ENCODE measurements at regions not wholly inside any gene's neighbourhood (a gene's known extent, or its start where the extent isn't known, plus 50 kb on each side); places are given as distances from the start of the nearest gene placed in this dataset.
A peak's percentile ranks its signal among the peaks of the same experiment; 100 is the strongest.

DNA sequence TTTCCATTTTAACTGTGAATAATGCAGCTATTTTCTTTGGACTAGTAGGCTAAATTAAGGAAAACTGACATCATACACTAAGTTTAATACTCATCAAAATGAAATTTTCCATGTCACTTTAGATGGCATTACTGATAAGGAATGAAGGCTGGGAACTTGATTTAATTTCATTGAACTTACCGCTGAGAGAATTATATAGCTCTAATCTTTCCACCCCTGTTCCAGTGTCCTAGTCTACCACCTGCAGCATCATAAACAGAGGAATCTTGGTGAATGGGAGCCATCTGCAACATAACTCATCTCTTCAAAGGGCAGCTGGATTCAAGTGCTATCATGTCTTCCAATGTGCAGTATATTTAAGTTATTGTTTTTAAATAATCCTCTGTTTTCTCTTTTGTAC is 1395.2 kb downstream of the EPHA7 start:
- no peak overlapping the region for H3K27ac Mint-ChIP-seq
- ChIA-PET CTCF (ENCODE audit: partially characterized antibody) (no interaction called here), POLR2A (ENCODE audit: partially characterized antibody) (no interaction called here)
- DNase-seq, result no peak
- no peaks in the 10 kb centered on the region for H3K4me1 Mint-ChIP-seq
- peaks cover 0 to 4% (median under 1%) of the 10 kb centered on the region in 8 donors for H3K9me3 Mint-ChIP-seq
- Histone ChIP-seq H3K9me3 (ENCODE audit: control insufficient read depth in 1 of 2, low read length in 2 of 2) (no peaks in the 10 kb centered on the region), H3K4me3 (ENCODE audit: low read length in 2 of 2) (no peak overlapping the region), H3K27me3 (ENCODE audit: insufficient read depth, low read length) (no peaks in the 10 kb centered on the region), H3K27ac (ENCODE audit: low read depth, low read length) (no peak overlapping the region), H3K36me3 (ENCODE audit: insufficient read depth, low read length) (no peaks in the 10 kb centered on the region), H3K4me1 (ENCODE audit: insufficient read depth, low read length) (no peaks in the 10 kb centered on the region)
- no peak overlapping the region for H3K4me3 Mint-ChIP-seq
- intact Hi-C loops (cut with micrococcal nuclease), result no loop called here
- no peaks in the 10 kb centered on the region for H3K27me3 Mint-ChIP-seq
- no peaks in the 10 kb centered on the region for H3K36me3 Mint-ChIP-seq

DNA sequence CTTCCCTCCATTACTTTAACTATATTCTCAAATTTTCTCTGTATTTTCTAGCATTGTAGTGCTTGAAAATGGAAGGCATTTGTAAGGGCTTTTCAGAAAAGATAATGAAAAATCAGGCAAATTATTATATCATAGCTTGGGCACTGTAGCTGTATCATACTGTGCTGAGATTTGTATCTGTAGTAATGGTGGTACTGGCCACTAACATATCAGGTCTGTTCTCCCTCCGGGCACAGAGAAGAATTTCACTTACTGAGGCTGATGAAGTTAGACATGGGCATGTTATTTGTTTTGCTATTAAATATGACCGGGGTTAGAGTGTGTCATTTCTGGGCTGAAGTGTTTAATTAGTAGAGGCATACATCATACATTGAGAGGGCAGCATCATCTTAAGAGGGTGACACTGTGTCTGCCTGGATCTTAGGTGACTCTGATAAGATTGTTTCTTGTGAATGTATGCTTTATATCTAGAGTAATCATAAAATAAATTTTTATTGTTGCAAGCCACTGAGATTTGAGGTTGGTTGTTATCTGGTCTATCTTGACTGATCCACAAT is 1395.9 kb downstream of the EPHA7 start:
- Mint-ChIP-seq H3K4me3 (no peak overlapping the region), H3K27ac (no peak overlapping the region), H3K36me3 (no peaks in the 10 kb centered on the region), H3K4me1 (no peaks in the 10 kb centered on the region), H3K9me3 (peaks cover 0 to 4% (median 0%) of the 10 kb centered on the region in 8 donors), H3K27me3 (no peaks in the 10 kb centered on the region)
- no peaks in the 10 kb centered on the region for H3K9me3 ChIP-seq (ENCODE audit: control insufficient read depth in 1 of 2, low read length in 2 of 2)
- POLR2A ChIA-PET (ENCODE audit: partially characterized antibody), result no interaction called here
- no peaks in the 10 kb centered on the region for H3K27me3 ChIP-seq (ENCODE audit: insufficient read depth, low read length)
- H3K27ac ChIP-seq (ENCODE audit: low read depth, low read length), result no peak overlapping the region
- H3K4me1 ChIP-seq (ENCODE audit: insufficient read depth, low read length), result no peaks in the 10 kb centered on the region
- no peak for DNase-seq
- intact Hi-C loops (cut with micrococcal nuclease), result no loop called here
- no peak overlapping the region for H3K4me3 ChIP-seq (ENCODE audit: low read length in 2 of 2)
- H3K36me3 ChIP-seq (ENCODE audit: insufficient read depth, low read length), result no peaks in the 10 kb centered on the region
- CTCF ChIA-PET (ENCODE audit: partially characterized antibody), result no interaction called here

DNA sequence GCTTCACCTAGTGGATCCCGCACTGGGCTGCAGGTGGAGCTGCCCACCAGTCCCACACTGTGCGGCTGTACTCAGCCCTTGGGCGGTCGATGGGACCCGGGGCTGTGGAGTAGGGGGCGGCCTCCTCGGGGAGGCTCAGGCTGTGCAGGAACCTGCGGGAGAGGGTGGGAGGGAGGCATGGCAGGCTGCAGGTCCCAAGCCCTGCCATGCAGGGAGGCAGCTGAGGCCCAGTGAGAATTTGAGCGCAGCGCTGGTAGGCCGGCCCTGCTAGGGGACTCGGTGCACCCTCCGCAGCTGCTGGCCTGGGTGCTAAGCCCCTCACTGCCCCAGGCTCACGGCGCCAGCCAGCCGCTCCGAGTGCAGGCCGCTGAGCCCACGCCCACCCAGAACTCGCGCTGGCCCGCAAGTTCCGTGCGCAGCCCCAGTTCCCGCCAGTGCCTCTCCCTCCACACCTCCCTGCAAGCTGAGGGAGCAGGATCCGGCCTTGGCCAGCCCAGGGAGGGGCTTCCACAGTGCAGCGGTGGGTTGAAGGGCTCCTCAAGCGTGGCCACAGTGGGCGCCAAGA is 1407.6 kb downstream of the EPHA7 start:
- intact Hi-C loops (cut with micrococcal nuclease), result no loop called here
- ChIA-PET POLR2A (ENCODE audit: partially characterized antibody) (no interaction called here), CTCF (ENCODE audit: partially characterized antibody) (no interaction called here)
- no peaks in the 10 kb centered on the region for H3K27me3 ChIP-seq (ENCODE audit: insufficient read depth, low read length)
- H3K9me3 ChIP-seq (ENCODE audit: control insufficient read depth in 1 of 2, low read length in 2 of 2), result no peaks in the 10 kb centered on the region
- H3K4me1 ChIP-seq (ENCODE audit: insufficient read depth, low read length), result no peaks in the 10 kb centered on the region
- DNase-seq, result peak in 1 of 5 donors; percentile 22
- Mint-ChIP-seq H3K4me3 (no peak overlapping the region), H3K27ac (no peak overlapping the region), H3K36me3 (no peaks in the 10 kb centered on the region), H3K27me3 (no peaks in the 10 kb centered on the region), H3K4me1 (no peaks in the 10 kb centered on the region), H3K9me3 (peaks cover 0 to 18% (median 9%) of the 10 kb centered on the region in 8 donors)
- no peaks in the 10 kb centered on the region for H3K36me3 ChIP-seq (ENCODE audit: insufficient read depth, low read length)
- no peak overlapping the region for H3K4me3 ChIP-seq (ENCODE audit: low read length in 2 of 2)
- no peak overlapping the region for H3K27ac ChIP-seq (ENCODE audit: low read depth, low read length)

DNA sequence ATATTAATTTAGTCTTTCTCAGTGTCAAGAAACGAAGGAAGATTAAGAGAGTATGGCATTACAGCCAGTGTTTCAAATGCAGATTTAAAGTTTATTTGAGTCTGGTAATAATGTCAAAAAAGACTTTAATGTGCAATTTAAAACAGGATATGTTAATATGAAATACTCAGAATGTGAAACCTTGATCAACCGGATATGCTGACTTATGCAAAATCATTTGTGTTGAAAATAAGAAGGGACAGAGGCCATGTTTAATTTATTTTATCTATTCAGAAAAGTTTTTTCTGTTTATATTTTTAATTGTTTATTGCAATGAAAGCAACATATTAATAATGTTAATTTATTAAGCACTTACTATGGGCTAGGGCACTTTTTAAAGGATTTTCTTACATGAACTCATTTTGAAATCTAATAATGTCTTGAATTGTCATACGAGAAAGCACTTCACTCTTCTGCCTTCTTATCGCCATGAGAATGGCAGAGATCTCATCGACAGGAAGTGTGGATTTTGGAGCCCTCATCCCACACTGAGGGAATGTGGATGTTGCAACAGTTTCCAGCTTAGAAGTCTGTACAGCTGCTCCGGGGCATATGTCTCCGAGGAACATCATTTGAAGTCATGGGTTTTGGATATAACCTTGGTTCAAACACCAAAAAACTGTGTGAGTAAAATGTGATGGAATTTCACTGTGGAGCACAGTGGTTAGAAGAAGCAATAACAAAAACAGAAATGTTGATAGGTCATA is 1410.4 kb downstream of the EPHA7 start:
- intact Hi-C loops (cut with micrococcal nuclease), result no loop called here
- no peaks in the 10 kb centered on the region for H3K9me3 ChIP-seq (ENCODE audit: control insufficient read depth in 1 of 2, low read length in 2 of 2)
- CTCF ChIA-PET (ENCODE audit: partially characterized antibody), result no interaction called here
- POLR2A ChIA-PET (ENCODE audit: partially characterized antibody), result no interaction called here
- no peaks in the 10 kb centered on the region for H3K4me1 ChIP-seq (ENCODE audit: insufficient read depth, low read length)
- Mint-ChIP-seq H3K4me3 (no peak overlapping the region), H3K27me3 (no peaks in the 10 kb centered on the region), H3K36me3 (no peaks in the 10 kb centered on the region), H3K27ac (no peak overlapping the region), H3K9me3 (peaks cover 0 to 14% (median 4%) of the 10 kb centered on the region in 8 donors), H3K4me1 (no peaks in the 10 kb centered on the region)
- H3K4me3 ChIP-seq (ENCODE audit: low read length in 2 of 2), result no peak overlapping the region
- H3K36me3 ChIP-seq (ENCODE audit: insufficient read depth, low read length), result no peaks in the 10 kb centered on the region
- no peak overlapping the region for H3K27ac ChIP-seq (ENCODE audit: low read depth, low read length)
- H3K27me3 ChIP-seq (ENCODE audit: insufficient read depth, low read length), result no peaks in the 10 kb centered on the region
- DNase-seq, result no peak

DNA sequence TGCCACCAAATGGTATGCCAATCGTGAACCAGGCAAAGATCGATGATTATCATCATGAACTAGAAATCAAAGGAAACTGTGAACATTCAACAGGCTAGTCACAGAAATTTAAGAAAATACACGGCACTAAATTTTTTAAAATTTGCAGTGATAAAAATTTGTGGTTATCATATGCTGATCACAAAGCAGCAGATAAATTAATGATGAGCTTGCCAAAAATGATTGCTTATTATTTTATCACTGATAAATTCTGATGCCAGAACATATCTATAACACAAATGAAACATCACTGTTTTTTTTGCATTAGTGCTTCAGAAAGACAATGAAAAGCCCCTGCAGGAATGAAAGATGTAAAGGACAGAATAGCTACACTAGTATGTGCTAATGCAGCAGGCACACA is 1413.2 kb upstream of the MAP3K7 start:
- CTCF ChIA-PET (ENCODE audit: partially characterized antibody), result no interaction called here
- POLR2A ChIA-PET (ENCODE audit: partially characterized antibody), result no interaction called here

DNA sequence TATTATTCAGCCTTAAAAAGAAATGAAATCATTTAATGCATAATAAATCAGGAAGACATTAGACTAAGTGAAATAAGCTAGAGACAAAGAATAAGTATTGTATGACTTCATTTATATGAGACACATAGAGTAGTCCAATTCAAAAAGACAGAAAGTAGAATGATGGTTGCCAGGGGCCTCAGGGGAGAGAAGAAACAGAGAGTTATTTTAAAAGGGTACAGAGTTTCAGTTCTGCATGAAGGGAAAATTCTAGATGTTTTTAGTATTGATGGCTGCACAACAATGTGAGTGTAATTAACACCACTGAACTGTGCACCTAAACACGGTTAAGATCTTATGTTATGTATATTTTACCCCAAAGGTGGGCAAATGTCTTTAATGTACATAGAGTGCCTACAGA is 1407.9 kb upstream of the MAP3K7 start:
- Mint-ChIP-seq H3K36me3 (no peaks in the 10 kb centered on the region), H3K4me1 (no peaks in the 10 kb centered on the region), H3K9me3 (peaks cover 0 to 18% (median 10%) of the 10 kb centered on the region in 8 donors), H3K4me3 (no peak overlapping the region), H3K27ac (no peak overlapping the region), H3K27me3 (no peaks in the 10 kb centered on the region)
- H3K4me1 ChIP-seq (ENCODE audit: insufficient read depth, low read length), result no peaks in the 10 kb centered on the region
- intact Hi-C loops (cut with micrococcal nuclease), result no loop called here
- no peak overlapping the region for H3K27ac ChIP-seq (ENCODE audit: low read depth, low read length)
- no peaks in the 10 kb centered on the region for H3K36me3 ChIP-seq (ENCODE audit: insufficient read depth, low read length)
- no peaks in the 10 kb centered on the region for H3K9me3 ChIP-seq (ENCODE audit: control insufficient read depth in 1 of 2, low read length in 2 of 2)
- no peak for DNase-seq
- ChIA-PET CTCF (ENCODE audit: partially characterized antibody) (no interaction called here), POLR2A (ENCODE audit: partially characterized antibody) (no interaction called here)
- no peak overlapping the region for H3K4me3 ChIP-seq (ENCODE audit: low read length in 2 of 2)
- H3K27me3 ChIP-seq (ENCODE audit: insufficient read depth, low read length), result no peaks in the 10 kb centered on the region

More for the DNA sequence above, 1413.2 kb upstream of the MAP3K7 start:
- Mint-ChIP-seq H3K4me3 (no peak overlapping the region), H3K4me1 (no peaks in the 10 kb centered on the region), H3K27me3 (no peaks in the 10 kb centered on the region), H3K36me3 (no peaks in the 10 kb centered on the region), H3K9me3 (peaks cover 0 to 6% (median 3%) of the 10 kb centered on the region in 8 donors), H3K27ac (no peak overlapping the region)
- H3K9me3 ChIP-seq (ENCODE audit: control insufficient read depth in 1 of 2, low read length in 2 of 2), result no peaks in the 10 kb centered on the region
- DNase-seq, result no peak
- H3K36me3 ChIP-seq (ENCODE audit: insufficient read depth, low read length), result no peaks in the 10 kb centered on the region
- H3K4me1 ChIP-seq (ENCODE audit: insufficient read depth, low read length), result no peaks in the 10 kb centered on the region
- H3K27me3 ChIP-seq (ENCODE audit: insufficient read depth, low read length), result no peaks in the 10 kb centered on the region
- H3K27ac ChIP-seq (ENCODE audit: low read depth, low read length), result no peak overlapping the region
- H3K4me3 ChIP-seq (ENCODE audit: low read length in 2 of 2), result no peak overlapping the region
- intact Hi-C loops (cut with micrococcal nuclease), result no loop called here

DNA sequence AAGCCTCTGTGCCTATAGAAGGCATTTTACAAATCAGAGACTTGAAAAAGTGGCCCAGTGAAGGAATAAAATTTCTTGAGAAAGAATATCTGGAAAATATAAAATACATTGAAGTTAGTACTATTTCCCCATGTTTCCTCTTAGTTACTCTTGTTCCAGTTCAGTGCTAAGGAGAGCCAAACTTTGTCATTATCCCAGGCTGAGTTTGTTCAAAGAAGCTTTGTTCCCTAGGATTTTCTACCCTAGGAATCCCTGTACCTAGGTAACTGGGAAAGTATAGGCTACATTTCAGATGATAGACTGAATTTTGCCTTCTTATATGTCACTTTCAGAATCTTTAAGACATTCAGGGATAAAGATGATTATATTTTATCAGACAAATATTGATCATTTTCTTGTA is 1395.7 kb upstream of the MAP3K7 start:
- no peaks in the 10 kb centered on the region for H3K4me1 Mint-ChIP-seq

More for the DNA sequence above, 1395.7 kb upstream of the MAP3K7 start:
- DNase-seq, result no peak
- H3K9me3 ChIP-seq (ENCODE audit: control insufficient read depth in 1 of 2, low read length in 2 of 2), result no peaks in the 10 kb centered on the region
- no peaks in the 10 kb centered on the region for H3K27me3 ChIP-seq (ENCODE audit: insufficient read depth, low read length)
- Mint-ChIP-seq H3K36me3 (no peaks in the 10 kb centered on the region), H3K9me3 (peaks cover 0 to 3% (median 0%) of the 10 kb centered on the region in 8 donors), H3K27me3 (no peaks in the 10 kb centered on the region), H3K27ac (no peak overlapping the region), H3K4me3 (no peak overlapping the region)
- H3K4me1 ChIP-seq (ENCODE audit: insufficient read depth, low read length), result no peaks in the 10 kb centered on the region
- no peaks in the 10 kb centered on the region for H3K36me3 ChIP-seq (ENCODE audit: insufficient read depth, low read length)
- ChIA-PET CTCF (ENCODE audit: partially characterized antibody) (no interaction called here), POLR2A (ENCODE audit: partially characterized antibody) (no interaction called here)
- no peak overlapping the region for H3K27ac ChIP-seq (ENCODE audit: low read depth, low read length)
- intact Hi-C loops (cut with micrococcal nuclease), result no loop called here
- H3K4me3 ChIP-seq (ENCODE audit: low read length in 2 of 2), result no peak overlapping the region
